Umbilical cord (tissue), 1 donor: ENCODE measurements at regions not wholly inside any gene's neighbourhood (a gene's known extent, or its start where the extent isn't known, plus 50 kb on each side); places are given as distances from the start of the nearest gene placed in this dataset.
"Not testable (repeated sequence)": the region's sequence is repeated elsewhere in the genome, so short reads cannot be mapped to it uniquely, and the experiment has no call there.

ENCODE experiments used
- DNase-seq: peaks from one replicate; pipeline ENCODE4 v3.0.0-alpha.2; 2015; ENCODE audit warnings: low spot score

GRCh38 chr2:89863209-89863608 is 1171.7 kb downstream of the RPIA start:
- not testable (repeated sequence) for DNase-seq

- not testable (repeated sequence) for DNase-seq
These were observed 1183.5 kb downstream of the RPIA start for GRCh38 chr2:89874810-89875595.

- not testable (repeated sequence) for DNase-seq
These were observed 1185.0 kb downstream of the RPIA start for GRCh38 chr2:89876445-89876844.

- DNase-seq = not testable (repeated sequence)
These were observed 1185.4 kb downstream of the RPIA start for GRCh38 chr2:89876878-89877277.

GRCh38 chr2:89882880-89883279 is 1191.4 kb downstream of the RPIA start:
- DNase-seq = not testable (repeated sequence)

GRCh38 chr2:89883624-89884023 is 1192.2 kb downstream of the RPIA start:
- peak; percentile 1 for DNase-seq

- not testable (repeated sequence) for DNase-seq
These were observed 1193.6 kb downstream of the RPIA start for GRCh38 chr2:89885071-89885470.

GRCh38 chr2:89888693-89889092 is 1197.2 kb downstream of the RPIA start:
- DNase-seq = not testable (repeated sequence)

- not testable (repeated sequence) for DNase-seq
These were observed 1198.8 kb downstream of the RPIA start for GRCh38 chr2:89890185-89890773.

GRCh38 chr2:89894988-89895387 is 1203.5 kb downstream of the RPIA start:
- DNase-seq = not testable (repeated sequence)

- not testable (repeated sequence) for DNase-seq
These were observed 1204.2 kb downstream of the RPIA start for GRCh38 chr2:89895629-89896028.

GRCh38 chr2:89927018-89927417 is 1235.5 kb downstream of the RPIA start:
- not testable (repeated sequence) for DNase-seq

- not testable (repeated sequence) for DNase-seq
These were observed 1244.0 kb downstream of the RPIA start for GRCh38 chr2:89935436-89935835.

GRCh38 chr2:89936011-89936410 is 1244.5 kb downstream of the RPIA start:
- DNase-seq = peak; percentile 1

GRCh38 chr2:89936559-89936958 is 1245.1 kb downstream of the RPIA start:
- not testable (repeated sequence) for DNase-seq

- not testable (repeated sequence) for DNase-seq
These were observed 1247.3 kb downstream of the RPIA start for GRCh38 chr2:89938756-89939155.

GRCh38 chr2:89944267-89944666 is 1252.8 kb downstream of the RPIA start:
- DNase-seq = not testable (repeated sequence)

- not testable (repeated sequence) for DNase-seq
These were observed 1253.6 kb downstream of the RPIA start for GRCh38 chr2:89945004-89945616.

- not testable (repeated sequence) for DNase-seq
These were observed 1255.8 kb downstream of the RPIA start for GRCh38 chr2:89947208-89947815.

GRCh38 chr2:89948102-89948501 is 1256.6 kb downstream of the RPIA start:
- DNase-seq = not testable (repeated sequence)

- not testable (repeated sequence) for DNase-seq
These were observed 1259.3 kb downstream of the RPIA start for GRCh38 chr2:89950807-89951206.

- DNase-seq = not testable (repeated sequence)
These were observed 1265.8 kb downstream of the RPIA start for GRCh38 chr2:89957236-89957635.
